Glutamatergic neuron (in vitro differentiated cells): ENCODE measurements at regions not wholly inside any gene's neighbourhood (a gene's known extent, or its start where the extent isn't known, plus 50 kb on each side); places are given as distances from the start of the nearest gene placed in this dataset.

Experiments
- DNase-seq: peaks from one replicate; pipeline ENCODE4 v3.0.0; 2022
- H3K27ac Mint-ChIP-seq: one replicate; pipeline ENCODE4 v1.8.0; 2020; ENCODE audit warnings: mild to moderate bottlenecking, mixed read lengths, inconsistent platforms; ENCODE audit not compliant: unreplicated experiment
- H3K27me3 Mint-ChIP-seq: one replicate; pipeline ENCODE4 v1.8.0; 2020; ENCODE audit warnings: mild to moderate bottlenecking, moderate library complexity, mixed read lengths, inconsistent platforms; ENCODE audit not compliant: unreplicated experiment
- H3K36me3 Mint-ChIP-seq: one replicate; pipeline ENCODE4 v1.8.0; 2020; ENCODE audit warnings: mild to moderate bottlenecking, mixed read lengths, inconsistent platforms; ENCODE audit not compliant: unreplicated experiment
- H3K4me1 Mint-ChIP-seq: one replicate; pipeline ENCODE4 v1.8.0; 2020; ENCODE audit warnings: mild to moderate bottlenecking, low read depth, mixed read lengths, inconsistent platforms; ENCODE audit not compliant: unreplicated experiment
- H3K4me3 Mint-ChIP-seq: one replicate; pipeline ENCODE4 v1.8.0; 2020; ENCODE audit warnings: mild to moderate bottlenecking, mixed read lengths, inconsistent platforms; ENCODE audit not compliant: unreplicated experiment
- H3K9me3 Mint-ChIP-seq: one replicate; pipeline ENCODE4 v1.8.0; 2020; ENCODE audit warnings: mild to moderate bottlenecking, moderate library complexity, mixed read lengths, inconsistent platforms; ENCODE audit not compliant: unreplicated experiment
- CTCF ChIP-seq: fragments of 200-600 bp; sonication (generic); IDR thresholded peaks from one replicate; pipeline ENCODE4 v1.5.0; 2021; ENCODE audit not compliant: partially characterized antibody, unreplicated experiment

GRCh38 chr13:34879851-34880250 is 62.2 kb upstream of the NBEA start:
- no peak overlapping the region for H3K27ac Mint-ChIP-seq
- H3K4me1 Mint-ChIP-seq = no peaks in the 10 kb centered on the region
- no peak for TF ChIP-seq CTCF
- H3K9me3 Mint-ChIP-seq = no peaks in the 10 kb centered on the region
- H3K4me3 Mint-ChIP-seq = no peak overlapping the region
- DNase-seq = no peak
- H3K36me3 Mint-ChIP-seq = no peaks in the 10 kb centered on the region
- H3K27me3 Mint-ChIP-seq = peaks cover 2% of the 10 kb centered on the region

- H3K36me3 Mint-ChIP-seq = no peaks in the 10 kb centered on the region
Observed at GRCh38 chr13:34881494-34881893, 60.6 kb upstream of the NBEA start.

GRCh38 chr13:34883396-34883795 is 58.7 kb upstream of the NBEA start:
- no peak for TF ChIP-seq CTCF
- no peaks in the 10 kb centered on the region for H3K4me1 Mint-ChIP-seq
- H3K27me3 Mint-ChIP-seq = peaks cover 2% of the 10 kb centered on the region
- no peak overlapping the region for H3K27ac Mint-ChIP-seq
- no peak overlapping the region for H3K4me3 Mint-ChIP-seq
- no peaks in the 10 kb centered on the region for H3K9me3 Mint-ChIP-seq
- no peaks in the 10 kb centered on the region for H3K36me3 Mint-ChIP-seq
- no peak for DNase-seq

More at GRCh38 chr13:34881494-34881893, 60.6 kb upstream of the NBEA start:
- Mint-ChIP-seq H3K27me3 (peaks cover 2% of the 10 kb centered on the region), H3K4me1 (no peaks in the 10 kb centered on the region), H3K4me3 (no peak overlapping the region), H3K27ac (no peak overlapping the region), H3K9me3 (no peaks in the 10 kb centered on the region)
- no peak for TF ChIP-seq CTCF
- DNase-seq = no peak

GRCh38 chr13:34884366-34884765 is 57.7 kb upstream of the NBEA start:
- TF ChIP-seq CTCF = no peak
- Mint-ChIP-seq H3K9me3 (no peaks in the 10 kb centered on the region), H3K36me3 (no peaks in the 10 kb centered on the region), H3K27ac (no peak overlapping the region), H3K27me3 (peaks cover 2% of the 10 kb centered on the region), H3K4me3 (no peak overlapping the region), H3K4me1 (no peaks in the 10 kb centered on the region)
- no peak for DNase-seq

GRCh38 chr13:34886121-34886875 is 55.8 kb upstream of the NBEA start:
- TF ChIP-seq CTCF = no peak
- H3K27me3 Mint-ChIP-seq = peaks cover 2% of the 10 kb centered on the region

More at GRCh38 chr13:34886121-34886875, 55.8 kb upstream of the NBEA start:
- Mint-ChIP-seq H3K4me3 (no peak overlapping the region), H3K9me3 (no peaks in the 10 kb centered on the region), H3K4me1 (no peaks in the 10 kb centered on the region), H3K36me3 (no peaks in the 10 kb centered on the region), H3K27ac (no peak overlapping the region)
- DNase-seq = no peak
